Body of pancreas (tissue), 4 donors: ENCODE measurements at regions not wholly inside any gene's neighbourhood (a gene's known extent, or its start where the extent isn't known, plus 50 kb on each side); places are given as distances from the start of the nearest gene placed in this dataset.

Source experiments
- ATAC-seq: fragments of 150-250 bp; one replicate; pipeline ENCODE4 v1.9.1; 2016
- DNase-seq, 4 donors: peaks; one replicate each; pipeline ENCODE4 v3.0.0-alpha.2; 2019
- H3K27ac ChIP-seq, 4 donors: fragments of 200-600 bp; sonication (generic); 1 replicate in 3 of 4; 2 replicates in 1 of 4; pipeline versions ENCODE4 v1.5.1 to v1.6.1; 2016 to 2019; ENCODE audit warnings: mild to moderate bottlenecking in 1 of 4, mixed read lengths in 1 of 4, moderate library complexity in 1 of 4
- H3K27me3 ChIP-seq, 2 donors: fragments of 200-600 bp; sonication (generic); one replicate each; pipeline ENCODE4 v1.6.0; 2016; ENCODE audit warnings: mild to moderate bottlenecking in 1 of 2
- H3K36me3 ChIP-seq, 2 donors: fragments of 200-600 bp; sonication (generic); replicated peaks in 1 of 2; 2 replicates each; pipeline ENCODE4 v1.5.1; 2016; ENCODE audit warnings: low read depth in 2 of 2; ENCODE audit not compliant: insufficient read depth in 1 of 2
- H3K4me1 ChIP-seq: fragments of 200-600 bp; sonication (generic); one replicate; pipeline ENCODE4 v1.6.0; 2016
- H3K4me3 ChIP-seq, 2 donors: fragments of 200-600 bp; sonication (generic); 1 replicate in 1 of 2; 2 replicates in 1 of 2; pipeline ENCODE4 v1.5.1; 2016 to 2019
- H3K9me3 ChIP-seq, 3 donors: fragments of 200-600 bp; sonication (generic); 1 replicate in 2 of 3; 2 replicates in 1 of 3; pipeline ENCODE4 v1.5.1; 2016
- POLR2A ChIP-seq, 3 donors: fragments of 450-650 bp; IDR thresholded peaks; one replicate each; pipeline ENCODE4 v1.6.1; 2016; ENCODE audit warnings: antibody characterized with exemption in 3 of 3, mild to moderate bottlenecking in 2 of 3
- WGBS, 2 donors: methylation state at CpG; one replicate each; pipeline ENCODE4 v1.1.5; 2017; 5-methylcytosine and 5-hydroxymethylcytosine counted together
- intact Hi-C: fragments of 100-400 bp; cut with DNase I; formaldehyde crosslinking; loops from one replicate; pipeline ENCODE4 v1.15.1; 2023
- TF ChIP-seq, protein P1 (sequence below), 7 experiments: fragments of 450-650 bp in 4 of 7; fragments of 200-600 bp in 3 of 7; sonication (generic) in 3 of 7; IDR thresholded peaks; one replicate each; pipeline ENCODE4 v1.5.1; 2016 to 2019; ENCODE audit warnings: antibody characterized with exemption in 7 of 7

DNA sequence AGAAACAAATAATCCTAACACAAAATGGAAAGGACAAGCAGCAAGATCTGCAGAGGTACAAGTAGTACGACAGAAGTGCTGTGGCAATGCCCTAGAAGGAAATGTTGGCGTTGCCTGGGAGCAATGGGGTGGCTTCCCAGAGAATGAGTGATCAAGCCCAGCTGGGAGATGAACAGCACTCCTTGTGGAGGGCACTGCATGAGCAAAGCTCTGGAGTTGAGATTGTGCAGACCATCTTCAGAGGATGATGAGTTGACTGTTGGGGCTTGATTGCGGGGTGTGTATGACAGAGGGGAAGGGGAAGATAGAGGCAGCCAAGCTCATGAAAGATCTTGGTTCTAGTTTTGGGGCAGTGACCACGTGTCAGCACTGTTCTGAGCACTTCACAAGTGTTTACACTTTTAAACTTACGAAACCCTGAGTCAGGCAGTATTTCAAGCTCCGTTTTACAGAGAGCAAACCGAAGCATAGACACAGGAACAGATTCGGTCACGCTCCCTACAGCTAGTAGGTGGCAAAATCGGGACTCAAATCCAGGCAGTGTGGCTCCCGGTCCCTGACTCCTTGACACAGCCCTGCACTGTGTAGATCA, 127.2 kb upstream of the LHX5 start:
- Histone ChIP-seq H3K27ac (no peak overlapping the region), H3K9me3 (peaks cover 0 to 5% (median 0%) of the 10 kb centered on the region in 3 donors), H3K36me3 (no peaks in the 10 kb centered on the region), H3K27me3 (no peaks in the 10 kb centered on the region), H3K4me3 (no peak overlapping the region), H3K4me1 (no peaks in the 10 kb centered on the region)
- intact Hi-C loops = no loop called here
- WGBS, 2 donors = 44 to 51% methylated on average over 11 of the region's 11 CpGs
- ATAC-seq (no peak), DNase-seq (no peak)
- TF ChIP-seq, protein P1, sequence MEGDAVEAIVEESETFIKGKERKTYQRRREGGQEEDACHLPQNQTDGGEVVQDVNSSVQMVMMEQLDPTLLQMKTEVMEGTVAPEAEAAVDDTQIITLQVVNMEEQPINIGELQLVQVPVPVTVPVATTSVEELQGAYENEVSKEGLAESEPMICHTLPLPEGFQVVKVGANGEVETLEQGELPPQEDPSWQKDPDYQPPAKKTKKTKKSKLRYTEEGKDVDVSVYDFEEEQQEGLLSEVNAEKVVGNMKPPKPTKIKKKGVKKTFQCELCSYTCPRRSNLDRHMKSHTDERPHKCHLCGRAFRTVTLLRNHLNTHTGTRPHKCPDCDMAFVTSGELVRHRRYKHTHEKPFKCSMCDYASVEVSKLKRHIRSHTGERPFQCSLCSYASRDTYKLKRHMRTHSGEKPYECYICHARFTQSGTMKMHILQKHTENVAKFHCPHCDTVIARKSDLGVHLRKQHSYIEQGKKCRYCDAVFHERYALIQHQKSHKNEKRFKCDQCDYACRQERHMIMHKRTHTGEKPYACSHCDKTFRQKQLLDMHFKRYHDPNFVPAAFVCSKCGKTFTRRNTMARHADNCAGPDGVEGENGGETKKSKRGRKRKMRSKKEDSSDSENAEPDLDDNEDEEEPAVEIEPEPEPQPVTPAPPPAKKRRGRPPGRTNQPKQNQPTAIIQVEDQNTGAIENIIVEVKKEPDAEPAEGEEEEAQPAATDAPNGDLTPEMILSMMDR (IDR thresholded peaks at IDR 0.05) = no peak
- no peak for TF ChIP-seq POLR2A (IDR thresholded peaks at IDR 0.05)

- TF ChIP-seq POLR2A (IDR thresholded peaks at IDR 0.05) = no peak
- TF ChIP-seq, protein P1 (IDR thresholded peaks at IDR 0.05) = no peak
- H3K9me3 ChIP-seq = peaks cover 0 to 5% (median 0%) of the 10 kb centered on the region in 3 donors
- H3K4me3 ChIP-seq = no peak overlapping the region
- ATAC-seq (no peak), DNase-seq (no peak)
- intact Hi-C loops = no loop called here
- no peak overlapping the region for H3K27ac ChIP-seq
- 41 to 61% methylated on average over 2 of the region's 2 CpGs for WGBS, 2 donors
- H3K27me3 ChIP-seq = no peaks in the 10 kb centered on the region
- no peaks in the 10 kb centered on the region for H3K4me1 ChIP-seq
- no peaks in the 10 kb centered on the region for H3K36me3 ChIP-seq
Measured at GRCh38 chr12:113594967-113595366, 123.3 kb upstream of the LHX5 start.

DNA sequence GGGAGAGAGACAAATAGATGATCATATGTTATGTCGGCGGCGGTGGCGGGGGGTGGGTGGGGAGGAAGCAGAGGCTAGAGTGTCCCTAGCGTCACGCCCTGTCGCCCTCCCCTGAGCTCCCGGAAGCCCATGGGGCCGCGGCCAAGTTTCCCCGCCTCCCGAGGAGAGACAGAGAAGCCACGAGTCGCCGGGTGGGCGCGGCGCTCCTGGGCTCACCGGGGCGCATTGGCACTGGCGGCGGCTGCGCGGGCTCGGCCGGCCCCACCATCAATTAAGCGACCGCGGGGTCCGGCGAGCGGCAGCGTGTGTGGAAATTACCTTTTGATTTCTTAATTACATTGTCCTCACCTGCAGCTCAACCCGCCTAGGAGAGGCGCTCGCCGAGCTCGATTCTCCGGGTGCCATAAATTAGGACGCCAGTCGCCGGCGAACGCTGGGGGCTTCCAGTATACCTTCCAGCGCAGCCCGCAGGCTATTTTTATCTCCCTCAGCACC, 119.9 kb upstream of the LHX5 start:
- H3K4me1 ChIP-seq = no peaks in the 10 kb centered on the region
- intact Hi-C loops = no loop called here
- WGBS, 2 donors = 1 to 2% methylated on average over 34 to 46 of the region's 46 CpGs
- no peak overlapping the region for H3K4me3 ChIP-seq
- no peak overlapping the region for H3K27ac ChIP-seq
- no peak for ATAC-seq
- peaks cover 0 to 5% (median 0%) of the 10 kb centered on the region in 3 donors for H3K9me3 ChIP-seq
- H3K27me3 ChIP-seq = no peaks in the 10 kb centered on the region
- no peak for TF ChIP-seq POLR2A (IDR thresholded peaks at IDR 0.05)
- TF ChIP-seq, protein P1 (IDR thresholded peaks at IDR 0.05) = no peak
- DNase-seq = no peak
- H3K36me3 ChIP-seq = no peaks in the 10 kb centered on the region

GRCh38 chr12:113589437-113589836, 117.8 kb upstream of the LHX5 start:
- WGBS, 2 donors = 35 to 42% methylated on average over 1 of the region's 1 CpG
- ATAC-seq (no peak), DNase-seq (no peak)
- H3K27me3 ChIP-seq = no peaks in the 10 kb centered on the region
- H3K27ac ChIP-seq = no peak overlapping the region
- intact Hi-C loops = no loop called here
- no peaks in the 10 kb centered on the region for H3K9me3 ChIP-seq
- no peaks in the 10 kb centered on the region for H3K4me1 ChIP-seq
- no peak overlapping the region for H3K4me3 ChIP-seq
- TF ChIP-seq POLR2A (IDR thresholded peaks at IDR 0.05) = no peak
- no peaks in the 10 kb centered on the region for H3K36me3 ChIP-seq

- no peaks in the 10 kb centered on the region for H3K27me3 ChIP-seq
- H3K9me3 ChIP-seq = no peaks in the 10 kb centered on the region
- TF ChIP-seq, protein P1 (IDR thresholded peaks at IDR 0.05) = no peak
- TF ChIP-seq POLR2A (IDR thresholded peaks at IDR 0.05) = no peak
- intact Hi-C loops = no loop called here
- WGBS, 2 donors = 4 to 5% methylated on average over 5 of the region's 5 CpGs
- no peak overlapping the region for H3K4me3 ChIP-seq
- H3K36me3 ChIP-seq = no peaks in the 10 kb centered on the region
- ATAC-seq (no peak), DNase-seq (no peak)
- H3K4me1 ChIP-seq = no peaks in the 10 kb centered on the region
- H3K27ac ChIP-seq = no peak overlapping the region
Measured at GRCh38 chr12:113587720-113588119, 116.0 kb upstream of the LHX5 start.
